ENCODE measurements at regions not wholly inside any gene's neighbourhood (a gene's known extent, or its start where the extent isn't known, plus 50 kb on each side); places are given as distances from the start of the nearest gene placed in this dataset.

DNA sequence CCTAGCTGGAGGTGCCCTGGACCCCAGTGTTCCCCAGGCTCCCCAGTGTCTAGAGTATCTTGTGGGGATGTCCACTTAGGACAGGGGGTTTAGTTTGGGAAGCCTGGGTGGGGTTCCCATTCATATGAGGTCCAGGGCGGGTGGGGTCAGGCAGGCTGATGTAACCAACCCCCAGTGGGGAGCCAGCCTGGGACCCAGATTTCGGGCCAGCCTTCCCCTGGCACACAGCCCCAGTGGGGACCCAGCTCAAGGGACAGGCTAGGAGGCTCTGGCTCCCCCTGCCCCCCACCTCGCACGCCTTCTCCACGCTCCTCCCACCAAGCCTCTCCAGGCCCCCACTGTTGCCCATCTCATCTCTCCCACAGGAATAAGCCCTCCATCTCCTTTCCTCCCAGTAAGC, 323.5 kb downstream of the UACA start:
- DNase-seq = no peak
- no peaks in the 10 kb centered on the region for H3K9me3 ChIP-seq (ENCODE audit: severe bottlenecking)
- H3K4me3 ChIP-seq (ENCODE audit: low read depth, low read length) = no peak overlapping the region
- no peaks in the 10 kb centered on the region for H3K36me3 ChIP-seq
- H3K27me3 ChIP-seq (ENCODE audit: insufficient read depth, low read depth, severe bottlenecking) = no peaks in the 10 kb centered on the region
- TF ChIP-seq, protein P1, sequence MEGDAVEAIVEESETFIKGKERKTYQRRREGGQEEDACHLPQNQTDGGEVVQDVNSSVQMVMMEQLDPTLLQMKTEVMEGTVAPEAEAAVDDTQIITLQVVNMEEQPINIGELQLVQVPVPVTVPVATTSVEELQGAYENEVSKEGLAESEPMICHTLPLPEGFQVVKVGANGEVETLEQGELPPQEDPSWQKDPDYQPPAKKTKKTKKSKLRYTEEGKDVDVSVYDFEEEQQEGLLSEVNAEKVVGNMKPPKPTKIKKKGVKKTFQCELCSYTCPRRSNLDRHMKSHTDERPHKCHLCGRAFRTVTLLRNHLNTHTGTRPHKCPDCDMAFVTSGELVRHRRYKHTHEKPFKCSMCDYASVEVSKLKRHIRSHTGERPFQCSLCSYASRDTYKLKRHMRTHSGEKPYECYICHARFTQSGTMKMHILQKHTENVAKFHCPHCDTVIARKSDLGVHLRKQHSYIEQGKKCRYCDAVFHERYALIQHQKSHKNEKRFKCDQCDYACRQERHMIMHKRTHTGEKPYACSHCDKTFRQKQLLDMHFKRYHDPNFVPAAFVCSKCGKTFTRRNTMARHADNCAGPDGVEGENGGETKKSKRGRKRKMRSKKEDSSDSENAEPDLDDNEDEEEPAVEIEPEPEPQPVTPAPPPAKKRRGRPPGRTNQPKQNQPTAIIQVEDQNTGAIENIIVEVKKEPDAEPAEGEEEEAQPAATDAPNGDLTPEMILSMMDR (IDR thresholded peaks at IDR 0.05; ENCODE audit: low read depth, low read length) = no peak
- no peak overlapping the region for H3K27ac ChIP-seq

DNA sequence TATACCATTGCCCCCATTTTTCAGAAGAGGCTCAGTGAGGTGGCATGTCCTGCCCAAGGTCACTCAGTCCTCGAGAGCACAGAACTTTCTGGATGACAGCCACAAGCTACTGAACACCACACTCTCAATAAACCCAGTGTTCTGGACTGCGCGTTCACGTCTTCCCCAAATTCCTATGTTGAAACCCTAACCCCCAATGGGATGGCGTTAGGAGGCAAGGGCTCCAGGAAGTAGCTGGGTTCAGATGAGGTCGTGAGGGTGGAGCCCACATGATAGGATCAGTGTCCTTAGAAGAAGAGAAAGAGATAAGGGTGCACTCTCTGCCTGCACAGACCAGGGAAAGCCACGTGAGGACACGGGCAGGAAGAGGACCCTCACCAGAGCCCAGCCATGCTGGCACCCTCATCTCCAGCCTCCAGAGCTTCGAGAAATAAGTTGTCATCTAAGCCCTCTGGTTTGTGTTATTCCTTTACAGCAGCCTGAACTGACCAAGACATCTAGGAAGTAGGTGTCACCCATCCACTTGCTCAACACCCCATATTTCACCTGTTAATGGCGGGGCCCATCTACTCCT, 324.0 kb downstream of the UACA start:
- peak overlapping the region; percentile 81 for H3K27ac ChIP-seq
- H3K36me3 ChIP-seq = no peaks in the 10 kb centered on the region
- TF ChIP-seq, protein P1 (IDR thresholded peaks at IDR 0.05; ENCODE audit: low read depth, low read length) = no peak
- no peak overlapping the region for H3K4me3 ChIP-seq (ENCODE audit: low read depth, low read length)
- H3K9me3 ChIP-seq (ENCODE audit: severe bottlenecking) = no peaks in the 10 kb centered on the region
- H3K27me3 ChIP-seq (ENCODE audit: insufficient read depth, low read depth, severe bottlenecking) = no peaks in the 10 kb centered on the region
- peak; percentile 31 for DNase-seq

DNA sequence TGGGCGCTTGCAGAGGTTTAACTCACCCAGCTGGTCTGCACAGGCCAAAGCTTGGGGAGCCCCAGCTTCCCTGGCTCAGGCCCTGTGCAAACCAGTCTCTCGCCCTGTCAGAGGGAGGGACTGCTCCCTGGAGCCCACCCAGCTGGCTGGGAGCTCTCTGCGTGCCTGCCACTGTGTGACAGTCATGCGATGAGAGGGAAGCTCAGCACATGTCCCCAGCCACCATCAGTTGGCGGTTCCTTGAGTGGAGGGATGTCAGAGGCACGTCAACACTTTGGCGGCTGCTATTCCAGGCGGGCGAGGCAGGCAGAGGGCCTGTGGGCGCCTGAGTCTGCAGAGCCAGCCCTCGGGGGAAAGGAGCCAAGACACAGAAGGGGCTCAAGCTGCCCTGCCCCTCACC, 324.6 kb downstream of the UACA start:
- DNase-seq = no peak

DNA sequence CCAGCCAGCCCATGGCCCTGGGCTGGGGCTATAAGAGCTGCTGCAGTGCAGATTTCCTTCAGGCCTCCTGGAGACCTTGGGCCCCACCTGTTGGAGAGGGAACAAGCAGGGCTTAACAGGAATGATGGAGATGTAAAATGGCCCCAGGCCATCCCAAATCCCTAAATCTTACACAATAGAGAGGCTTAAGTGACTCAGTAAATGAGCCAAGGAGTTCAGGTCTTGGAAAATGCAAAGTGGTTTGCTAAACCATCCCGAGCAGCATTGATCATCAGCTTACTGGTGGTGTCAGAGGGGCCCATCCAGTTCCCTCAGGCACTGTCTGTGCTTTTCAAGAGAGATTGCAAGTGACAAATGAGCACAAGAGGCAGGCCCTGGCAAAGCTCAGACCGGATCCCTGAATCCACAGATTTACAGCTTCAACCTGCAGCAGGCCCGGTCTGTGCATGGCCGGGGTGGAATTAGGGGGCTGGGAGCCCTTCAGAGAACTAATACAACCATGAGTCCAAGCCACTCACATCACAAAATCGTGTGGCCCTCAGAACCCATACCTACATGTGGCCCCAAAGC, 325.4 kb downstream of the UACA start:
- H3K4me3 ChIP-seq (ENCODE audit: low read depth, low read length) = peak overlapping the region; percentile 2; the same call in 1 of the 2 replicates
- no peaks in the 10 kb centered on the region for H3K27me3 ChIP-seq (ENCODE audit: insufficient read depth, low read depth, severe bottlenecking)
- H3K36me3 ChIP-seq = no peaks in the 10 kb centered on the region
- no peaks in the 10 kb centered on the region for H3K9me3 ChIP-seq (ENCODE audit: severe bottlenecking)
- DNase-seq = peak; percentile 93
- H3K27ac ChIP-seq = peak overlapping the region; percentile 81
- TF ChIP-seq, protein P1 (IDR thresholded peaks at IDR 0.05; ENCODE audit: low read depth, low read length) = peak; percentile 57

More for the DNA sequence above, 324.6 kb downstream of the UACA start:
- Histone ChIP-seq H3K27me3 (ENCODE audit: insufficient read depth, low read depth, severe bottlenecking) (no peaks in the 10 kb centered on the region), H3K36me3 (no peaks in the 10 kb centered on the region), H3K4me3 (ENCODE audit: low read depth, low read length) (no peak overlapping the region), H3K27ac (peak overlapping the region; percentile 81), H3K9me3 (ENCODE audit: severe bottlenecking) (no peaks in the 10 kb centered on the region)
- TF ChIP-seq, protein P1 (IDR thresholded peaks at IDR 0.05; ENCODE audit: low read depth, low read length) = no peak

DNA sequence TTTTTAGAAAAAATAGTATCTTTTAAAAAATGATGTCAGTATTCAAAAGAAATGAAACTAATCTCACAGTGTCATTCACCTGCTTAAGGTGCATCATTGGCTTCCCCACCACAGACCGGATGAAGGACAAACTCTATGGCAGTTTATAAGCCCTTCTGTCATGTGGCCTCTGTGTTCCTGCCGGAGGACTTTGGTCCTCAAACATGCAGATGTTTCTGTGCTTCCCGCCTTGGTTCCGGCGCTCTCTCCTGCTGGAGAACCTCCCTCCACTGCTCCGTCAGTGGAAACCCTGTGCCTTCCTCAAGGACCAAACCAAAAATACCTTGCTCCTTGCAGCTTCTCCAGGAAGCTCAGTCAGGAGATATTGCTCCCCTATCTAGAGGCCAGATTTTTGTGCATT, 326.3 kb downstream of the UACA start:
- H3K9me3 ChIP-seq (ENCODE audit: severe bottlenecking) = no peaks in the 10 kb centered on the region
- no peaks in the 10 kb centered on the region for H3K27me3 ChIP-seq (ENCODE audit: insufficient read depth, low read depth, severe bottlenecking)
- no peak for DNase-seq
- peak overlapping the region; percentile 1 for H3K27ac ChIP-seq
- TF ChIP-seq, protein P1 (IDR thresholded peaks at IDR 0.05; ENCODE audit: low read depth, low read length) = no peak
- no peaks in the 10 kb centered on the region for H3K36me3 ChIP-seq
- no peak overlapping the region for H3K4me3 ChIP-seq (ENCODE audit: low read depth, low read length)

DNA sequence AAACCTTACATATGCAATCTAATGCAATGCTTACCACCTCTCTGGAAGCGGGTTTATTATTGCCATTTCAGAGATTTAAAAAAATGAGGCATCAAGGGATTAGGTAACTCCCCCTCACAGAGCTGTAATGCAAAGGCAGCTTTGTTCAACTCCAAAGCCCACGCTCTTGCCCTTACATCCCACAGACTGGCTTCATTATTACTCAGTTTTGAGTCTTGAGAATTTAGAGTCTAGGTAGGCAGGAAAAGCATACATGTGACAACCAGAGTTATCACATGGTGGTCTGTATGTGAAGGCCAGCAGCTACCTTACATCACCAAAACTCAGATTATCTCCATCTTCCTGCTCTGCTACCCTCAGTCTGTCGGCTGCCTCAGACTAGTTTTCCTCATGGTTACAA, 326.9 kb downstream of the UACA start:
- Histone ChIP-seq H3K27me3 (ENCODE audit: insufficient read depth, low read depth, severe bottlenecking) (no peaks in the 10 kb centered on the region), H3K9me3 (ENCODE audit: severe bottlenecking) (no peaks in the 10 kb centered on the region), H3K4me3 (ENCODE audit: low read depth, low read length) (no peak overlapping the region), H3K36me3 (no peaks in the 10 kb centered on the region), H3K27ac (no peak overlapping the region)
- TF ChIP-seq, protein P1 (IDR thresholded peaks at IDR 0.05; ENCODE audit: low read depth, low read length) = no peak
- no peak for DNase-seq

All from WERI-Rb-1 (cell line).